Epithelial cell of esophagus (primary cell): ENCODE measurements at regions not wholly inside any gene's neighbourhood (a gene's known extent, or its start where the extent isn't known, plus 50 kb on each side); places are given as distances from the start of the nearest gene placed in this dataset.

Experiments
- DNase-seq: peaks from one replicate; pipeline ENCODE4 v3.0.0; 2010; ENCODE audit warnings: low read depth
- H3K4me3 ChIP-seq: 2 replicates; pipeline ENCODE4 v1.5.1; 2011; ENCODE audit warnings: mild to moderate bottlenecking, low read length, control low read depth
- TF ChIP-seq, protein P1 (sequence below): IDR thresholded peaks from 2 replicates; pipeline ENCODE4 v1.5.1; 2011; ENCODE audit warnings: low read depth, mild to moderate bottlenecking, low read length, control low read depth, inconsistent platforms; ENCODE audit not compliant: insufficient read depth; ENCODE audit errors: missing control alignments

DNA sequence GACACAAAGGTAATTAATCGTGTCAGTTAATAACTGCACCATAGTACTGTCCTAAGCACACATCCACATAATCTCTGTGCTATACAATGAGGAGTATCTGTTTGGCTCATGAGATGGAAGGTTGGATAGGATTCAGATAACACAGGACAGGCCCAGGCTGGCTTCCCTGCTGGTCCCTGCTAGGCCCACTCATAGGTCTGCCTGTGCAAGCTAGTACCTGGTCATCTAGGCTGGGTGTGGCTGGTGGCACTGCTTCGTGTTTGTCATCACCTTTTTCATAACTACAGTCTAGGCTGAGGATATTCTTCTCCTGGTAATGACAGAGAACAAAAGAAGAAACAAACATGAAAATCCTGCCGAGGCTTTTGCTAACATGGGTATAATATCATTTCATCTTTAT lies 392.8 kb downstream of the TRIB2 start:
- DNase-seq, result peak; percentile 69
- no peak overlapping the region for H3K4me3 ChIP-seq
- TF ChIP-seq, protein P1, sequence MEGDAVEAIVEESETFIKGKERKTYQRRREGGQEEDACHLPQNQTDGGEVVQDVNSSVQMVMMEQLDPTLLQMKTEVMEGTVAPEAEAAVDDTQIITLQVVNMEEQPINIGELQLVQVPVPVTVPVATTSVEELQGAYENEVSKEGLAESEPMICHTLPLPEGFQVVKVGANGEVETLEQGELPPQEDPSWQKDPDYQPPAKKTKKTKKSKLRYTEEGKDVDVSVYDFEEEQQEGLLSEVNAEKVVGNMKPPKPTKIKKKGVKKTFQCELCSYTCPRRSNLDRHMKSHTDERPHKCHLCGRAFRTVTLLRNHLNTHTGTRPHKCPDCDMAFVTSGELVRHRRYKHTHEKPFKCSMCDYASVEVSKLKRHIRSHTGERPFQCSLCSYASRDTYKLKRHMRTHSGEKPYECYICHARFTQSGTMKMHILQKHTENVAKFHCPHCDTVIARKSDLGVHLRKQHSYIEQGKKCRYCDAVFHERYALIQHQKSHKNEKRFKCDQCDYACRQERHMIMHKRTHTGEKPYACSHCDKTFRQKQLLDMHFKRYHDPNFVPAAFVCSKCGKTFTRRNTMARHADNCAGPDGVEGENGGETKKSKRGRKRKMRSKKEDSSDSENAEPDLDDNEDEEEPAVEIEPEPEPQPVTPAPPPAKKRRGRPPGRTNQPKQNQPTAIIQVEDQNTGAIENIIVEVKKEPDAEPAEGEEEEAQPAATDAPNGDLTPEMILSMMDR, result no peak

DNA sequence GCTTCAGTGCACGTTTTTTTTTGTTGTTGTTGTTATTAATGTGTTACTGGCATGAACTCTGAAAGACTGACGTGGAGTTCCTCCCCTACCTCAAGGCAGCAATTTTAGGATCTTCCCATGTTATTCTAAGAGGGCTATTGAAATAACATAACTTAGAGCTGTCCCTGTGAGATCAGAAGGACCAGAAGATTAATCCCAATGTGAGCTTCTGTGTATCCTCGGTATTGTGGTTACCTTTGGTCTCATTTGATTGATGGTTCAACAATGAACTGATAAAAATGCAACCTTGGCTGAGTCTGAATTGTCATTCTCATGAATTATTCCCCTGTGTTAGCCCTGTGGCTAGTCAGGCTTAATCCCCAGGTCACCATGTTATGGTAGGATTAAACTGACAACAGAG lies 394.1 kb downstream of the TRIB2 start:
- TF ChIP-seq, protein P1, result no peak
- H3K4me3 ChIP-seq, result no peak overlapping the region
- no peak for DNase-seq

DNA sequence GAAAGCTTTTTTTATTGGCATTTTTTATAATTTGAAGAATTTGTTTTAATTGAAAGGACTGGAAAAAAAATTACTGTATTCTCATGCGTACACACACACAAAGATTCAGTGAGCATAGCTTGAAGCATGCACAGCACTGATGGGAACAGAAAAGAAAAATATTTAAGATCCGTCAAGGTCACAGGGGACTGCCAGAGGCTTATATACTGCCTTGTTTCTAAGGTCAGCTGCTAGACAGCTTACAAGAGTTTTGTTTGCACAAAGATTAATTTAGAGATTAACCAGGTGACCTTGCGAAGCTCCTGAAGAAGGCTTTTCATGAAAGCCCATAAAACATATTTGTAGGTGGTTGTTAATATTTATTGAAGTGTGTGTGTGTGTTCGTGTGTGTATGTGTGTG lies 396.3 kb downstream of the TRIB2 start:
- DNase-seq, result no peak
- TF ChIP-seq, protein P1, result no peak
- no peak overlapping the region for H3K4me3 ChIP-seq

DNA sequence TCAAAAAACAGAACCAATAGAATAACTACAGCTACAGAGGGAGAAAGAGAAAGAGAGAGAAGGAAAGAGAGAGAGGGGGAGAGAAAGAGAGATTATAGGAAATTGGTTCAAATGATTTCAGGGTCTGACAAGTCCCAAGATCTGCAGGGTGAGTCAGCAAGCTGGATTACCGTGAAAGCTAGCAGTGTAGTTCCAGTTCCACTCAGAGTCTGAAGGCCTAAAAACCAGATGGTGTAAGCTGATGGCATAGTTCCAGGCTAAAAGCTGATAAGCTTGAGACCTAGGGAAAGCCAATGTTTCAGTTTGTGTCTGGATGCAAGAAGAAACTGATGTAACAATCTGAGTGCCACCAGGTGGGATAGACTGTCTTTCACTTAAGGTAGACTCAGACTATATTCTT lies 397.7 kb downstream of the TRIB2 start:
- peak; percentile 72 for DNase-seq
- TF ChIP-seq, protein P1, result no peak
- H3K4me3 ChIP-seq, result no peak overlapping the region

DNA sequence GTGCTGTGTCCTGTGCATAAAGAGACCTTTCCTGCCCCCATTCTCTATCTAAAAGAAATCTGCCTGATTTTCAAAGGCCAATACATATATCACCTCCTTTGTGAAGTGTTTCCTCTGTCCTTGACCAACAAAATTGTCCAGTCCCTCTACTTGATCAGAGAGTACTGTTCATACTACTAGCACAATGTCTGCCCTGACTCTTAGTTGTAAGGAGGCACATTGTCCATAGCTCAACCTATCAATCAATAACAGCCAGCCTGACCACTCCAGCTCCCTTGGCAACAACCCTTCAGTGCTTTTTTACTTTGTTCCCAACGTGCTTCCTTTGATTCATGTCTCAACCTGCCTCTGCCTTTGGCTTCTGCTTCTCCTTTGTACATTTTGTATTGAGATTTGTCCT lies 398.9 kb downstream of the TRIB2 start:
- TF ChIP-seq, protein P1, result no peak
- H3K4me3 ChIP-seq, result no peak overlapping the region
- peak; percentile 48 for DNase-seq

DNA sequence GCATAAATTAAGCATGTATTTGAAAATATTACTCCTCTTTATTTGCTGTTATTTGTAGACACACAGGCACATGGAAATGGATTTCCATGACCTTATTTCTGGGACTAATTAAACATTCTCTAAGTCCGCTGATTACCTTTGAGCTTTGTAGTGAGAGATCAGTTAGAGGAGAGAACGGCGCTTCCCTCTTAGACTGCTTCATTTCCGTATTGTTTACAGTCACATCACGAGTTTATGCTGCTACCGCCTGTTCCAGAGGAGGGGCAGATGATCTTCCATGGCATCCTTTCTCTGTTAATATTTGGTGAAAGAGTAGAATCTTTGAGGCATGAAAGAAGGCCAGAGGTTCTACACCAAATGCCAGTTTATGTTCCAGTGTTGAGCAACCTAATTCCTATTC lies 404.4 kb downstream of the TRIB2 start:
- H3K4me3 ChIP-seq, result no peak overlapping the region
- DNase-seq, result no peak
- TF ChIP-seq, protein P1, result no peak

DNA sequence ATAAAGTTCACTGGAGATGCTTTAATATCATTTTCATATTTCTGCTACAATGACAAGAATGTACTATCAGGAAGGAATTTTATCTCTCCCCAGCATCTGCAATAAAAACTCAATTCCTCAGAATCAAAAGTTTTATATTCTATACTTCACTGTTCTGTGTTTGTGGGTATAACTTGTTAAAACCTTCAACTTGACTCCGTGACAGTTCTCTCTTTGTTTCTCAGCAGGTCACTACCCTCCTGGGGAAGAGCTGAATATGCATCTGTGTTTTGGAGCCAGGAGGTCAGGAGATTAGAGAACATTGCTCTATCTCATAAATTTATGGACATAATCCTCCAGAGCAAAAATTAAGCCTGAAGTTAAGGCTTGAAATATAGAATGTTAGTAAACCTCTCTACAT lies 411.4 kb downstream of the TRIB2 start:
- TF ChIP-seq, protein P1, result no peak
- no peak for DNase-seq
- no peak overlapping the region for H3K4me3 ChIP-seq
